GM21737 (cell line): ENCODE measurements at regions not wholly inside any gene's neighbourhood (a gene's known extent, or its start where the extent isn't known, plus 50 kb on each side); places are given as distances from the start of the nearest gene placed in this dataset.
A peak's percentile ranks its signal among the peaks of the same experiment; 100 is the strongest.

ENCODE experiments used
- ATAC-seq: cut with Tn5 transposase; IDR thresholded peaks from one replicate; pipeline ENCODE4 v1.9.1; 2021; ENCODE audit warnings: mild to moderate bottlenecking, moderate library complexity; ENCODE audit not compliant: unreplicated experiment

DNA sequence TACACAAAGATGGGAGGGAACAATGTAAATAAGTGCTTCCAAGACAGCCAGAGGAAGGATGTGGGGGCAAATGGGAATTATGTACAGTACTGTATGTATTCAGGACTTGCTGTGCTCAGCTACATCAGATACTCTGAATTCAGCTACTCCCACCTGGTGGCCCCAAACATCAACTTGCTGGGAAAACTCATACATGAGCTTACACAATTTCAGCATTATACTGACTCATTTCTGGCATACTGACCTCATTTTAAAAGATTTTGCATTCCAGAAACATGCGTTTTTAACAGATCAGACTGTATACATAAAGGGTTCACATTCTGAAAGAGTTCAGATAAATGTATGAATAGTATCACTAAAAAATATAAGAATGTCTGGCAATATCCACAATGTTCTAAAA lies 59.7 kb downstream of the GPX5 start:
- ATAC-seq, result no peak

DNA sequence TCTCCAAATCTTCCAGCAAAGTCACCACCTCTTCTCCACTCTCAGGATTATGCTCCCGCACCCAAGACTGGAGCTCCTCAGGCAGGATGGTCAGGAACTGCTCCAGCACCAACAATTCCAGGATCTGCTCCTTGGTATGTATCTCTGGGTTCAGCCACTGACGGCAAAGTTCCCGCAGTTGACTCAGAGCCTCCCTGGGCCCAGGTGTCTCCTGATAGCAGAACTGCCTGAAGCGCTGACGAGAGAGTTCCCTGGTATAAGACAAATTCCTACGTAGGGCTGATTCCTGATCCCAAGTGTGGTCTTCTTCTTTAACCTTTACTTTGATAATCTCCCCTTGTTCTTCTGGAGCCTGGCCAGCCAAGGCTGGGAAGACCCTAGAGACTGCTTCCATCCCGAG lies 60.6 kb downstream of the GPX5 start:
- ATAC-seq, result no peak

GRCh38 chr6:28586962-28587745 lies 61.5 kb downstream of the GPX5 start:
- peak; percentile 60 for ATAC-seq

- ATAC-seq, result no peak
Observed at GRCh38 chr6:28587746-28588075, 62.0 kb downstream of the GPX5 start.

DNA sequence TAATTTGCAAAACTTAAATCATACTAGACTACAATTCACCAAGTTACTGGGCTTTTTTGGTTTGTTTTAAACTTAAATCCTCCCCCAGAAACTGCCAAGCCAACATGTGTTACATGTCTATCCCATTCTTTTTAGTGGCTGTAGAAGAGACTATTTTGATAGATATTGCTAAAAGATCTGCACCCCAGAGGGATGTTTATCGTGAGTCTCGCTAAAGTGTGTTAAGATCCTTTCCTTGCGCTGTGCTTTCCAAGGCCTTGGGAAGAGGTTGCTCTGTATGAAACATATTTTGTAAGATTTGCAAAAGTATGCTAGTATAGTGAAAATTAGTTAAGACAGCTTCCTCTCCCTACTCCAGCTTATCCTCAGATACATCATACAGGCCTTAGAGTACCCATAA lies 63.0 kb downstream of the GPX5 start:
- ATAC-seq, result no peak

- ATAC-seq, result peak; percentile 64
Observed at GRCh38 chr6:28589234-28589956, 63.7 kb downstream of the GPX5 start.

DNA sequence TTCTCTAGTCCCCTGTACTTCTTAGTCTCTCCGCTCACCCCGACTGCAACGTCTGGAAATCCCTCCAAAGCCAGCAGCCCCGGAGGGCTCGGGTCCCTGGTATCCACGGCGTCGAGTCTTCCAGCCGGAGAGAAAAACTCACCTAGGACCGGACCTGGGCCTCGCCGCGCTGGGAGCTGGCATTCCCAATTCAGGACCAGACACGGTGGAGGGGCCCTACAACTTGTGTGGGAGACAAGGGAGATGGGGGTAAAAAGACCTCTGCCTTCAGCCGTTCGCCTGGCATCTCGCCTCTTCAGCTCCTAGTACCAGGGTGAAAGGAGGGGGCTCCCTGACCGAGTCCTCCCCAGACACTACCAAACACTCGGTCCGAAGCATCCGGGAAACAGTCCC lies 64.3 kb downstream of the GPX5 start:
- no peak for ATAC-seq

DNA sequence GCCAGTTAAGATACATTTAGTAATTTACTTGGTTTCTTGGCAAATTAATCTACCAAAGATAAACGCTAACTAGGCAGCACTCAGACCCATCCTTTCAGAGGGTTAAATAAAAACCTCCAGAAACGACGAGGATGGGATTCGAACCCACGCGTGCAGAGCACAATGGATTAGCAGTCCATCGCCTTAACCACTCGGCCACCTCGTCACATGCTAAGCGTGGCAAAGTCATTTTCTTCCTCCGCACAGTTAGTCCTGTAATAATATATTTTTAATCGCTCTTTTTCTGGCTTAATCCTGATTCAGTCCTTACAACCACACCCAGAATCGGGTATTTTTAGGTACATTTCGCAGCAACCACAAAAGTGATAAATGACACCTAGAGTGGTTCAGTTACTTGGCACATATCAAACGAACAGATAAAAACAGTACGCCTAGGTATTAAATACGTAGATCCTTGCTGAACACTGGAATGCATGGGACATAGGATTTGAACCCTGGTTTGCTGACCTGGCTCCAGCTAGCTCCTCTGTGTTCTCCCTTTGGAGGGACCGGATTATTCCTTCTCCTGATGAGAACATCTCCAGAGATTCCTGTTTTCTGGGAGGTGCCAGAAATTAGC lies 71.6 kb downstream of the GPX5 start:
- ATAC-seq, result no peak

DNA sequence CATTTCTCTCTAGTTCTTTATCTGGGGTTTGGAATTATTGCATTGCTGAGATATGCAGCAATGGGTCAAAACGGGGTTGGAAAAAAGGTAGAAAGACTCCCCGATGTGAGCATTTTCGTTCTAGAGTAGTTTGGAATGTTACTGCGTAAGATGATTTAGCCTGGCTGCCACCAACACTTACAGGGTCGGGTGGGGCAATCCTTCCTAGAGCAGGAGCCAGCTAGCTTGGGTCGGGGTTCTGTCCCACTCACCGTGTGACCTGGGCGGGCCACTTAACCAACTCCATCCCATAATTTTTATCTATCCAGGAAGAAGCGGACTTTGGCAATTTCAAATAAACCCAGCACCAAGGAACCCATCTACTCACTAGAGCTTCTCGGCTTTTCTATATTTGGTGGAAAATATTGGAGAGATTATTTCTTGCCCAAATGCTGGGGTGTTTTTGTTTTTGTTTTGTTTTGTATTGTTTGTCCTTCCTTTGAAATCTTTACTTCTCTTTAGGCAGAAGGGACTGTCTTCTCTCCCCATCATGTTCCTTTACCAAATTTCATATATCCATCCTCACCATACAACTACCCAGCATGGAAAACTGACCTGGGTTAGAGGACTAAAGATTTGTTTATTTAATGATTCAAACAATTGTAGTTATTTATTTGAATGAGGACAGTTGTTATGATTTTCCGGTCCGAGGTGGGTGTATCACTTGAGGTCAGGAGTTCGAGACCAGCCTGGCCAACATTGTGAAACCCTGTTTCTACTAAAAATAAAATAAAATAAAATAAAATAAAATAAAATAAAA lies 72.4 kb downstream of the GPX5 start:
- no peak for ATAC-seq

DNA sequence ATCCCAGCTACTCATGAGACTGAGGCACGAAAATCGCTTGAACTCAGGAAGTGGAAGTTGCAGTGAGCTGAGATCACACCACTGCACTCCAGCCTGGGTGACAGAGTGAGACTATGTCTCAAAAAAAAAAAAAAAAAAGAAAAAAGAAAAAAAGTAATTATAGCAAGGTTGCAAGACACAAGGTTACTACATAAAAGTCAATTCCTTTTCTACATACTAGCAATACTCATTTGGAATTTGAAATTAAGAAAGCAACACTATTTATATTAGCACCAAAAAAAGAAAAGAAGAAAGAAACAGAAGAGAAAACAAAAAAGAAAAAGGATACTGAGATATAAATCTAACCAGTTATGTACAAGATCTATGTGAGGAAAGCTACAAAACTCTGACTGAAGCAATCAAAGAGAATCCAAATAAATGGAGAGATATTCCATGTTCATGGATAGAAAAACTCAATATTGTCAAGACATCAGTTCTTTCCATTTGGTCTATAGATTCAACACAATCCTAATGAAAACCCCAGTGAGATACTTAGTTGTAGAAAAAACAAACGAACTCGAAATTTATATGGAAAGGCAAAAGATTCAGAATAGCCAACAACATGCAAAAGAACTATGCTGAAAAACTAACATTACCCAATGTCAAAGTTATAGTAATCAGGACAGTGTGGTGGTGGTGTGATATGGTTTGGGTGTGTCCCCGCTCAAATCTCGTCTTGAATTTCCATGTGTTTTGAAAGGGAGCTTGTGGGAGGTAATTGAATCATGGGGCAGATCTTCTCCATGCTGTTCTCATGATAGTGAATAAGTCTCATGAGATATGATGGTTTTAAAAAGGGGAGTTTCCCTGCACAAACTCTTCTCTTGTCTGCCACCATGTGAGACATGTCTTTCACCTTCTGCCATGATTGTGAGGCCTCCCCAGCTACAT lies 73.3 kb downstream of the GPX5 start:
- no peak for ATAC-seq

DNA sequence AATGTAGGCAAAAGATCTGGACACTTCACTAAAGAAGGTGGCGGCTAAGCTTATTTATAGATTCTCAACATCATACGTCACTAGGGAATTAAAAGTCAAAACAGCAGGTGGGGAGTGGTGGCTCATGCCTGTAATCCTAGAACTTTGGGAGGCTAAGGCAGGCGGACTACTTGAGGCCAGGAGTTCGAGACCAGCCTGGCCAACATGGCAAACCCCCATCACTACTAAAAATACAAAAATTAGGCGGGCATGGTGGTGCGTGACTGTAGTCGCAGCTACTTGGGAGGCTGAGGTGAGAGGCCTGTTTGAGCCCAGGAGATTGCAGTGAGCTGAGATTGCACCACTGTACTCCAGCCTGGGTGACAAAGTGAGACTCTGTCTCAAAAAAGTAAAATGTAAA lies 74.6 kb downstream of the GPX5 start:
- ATAC-seq, result no peak

- no peak for ATAC-seq
Observed at GRCh38 chr6:28603891-28604290, 78.2 kb downstream of the GPX5 start.

GRCh38 chr6:28606424-28607391 lies 81.0 kb downstream of the GPX5 start:
- no peak for ATAC-seq

GRCh38 chr6:28607990-28608389 lies 82.3 kb downstream of the GPX5 start:
- no peak for ATAC-seq

DNA sequence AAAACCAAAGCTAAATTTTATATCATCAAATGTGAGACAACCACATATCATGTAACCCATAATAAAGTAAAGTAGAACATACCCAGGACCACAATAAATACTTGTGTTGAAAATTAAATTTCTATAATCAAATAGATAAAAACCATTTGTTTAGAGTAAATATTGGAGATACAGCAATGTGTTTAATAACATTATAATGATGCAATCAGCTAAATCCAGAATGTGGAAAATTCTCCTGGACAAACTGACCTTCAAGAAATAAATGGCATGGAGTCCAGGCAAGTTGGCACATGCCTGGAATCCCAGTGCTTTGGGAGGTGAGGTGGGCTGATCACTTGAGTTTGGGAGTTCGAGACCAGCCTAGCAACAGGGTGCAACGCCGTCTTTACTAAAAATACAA lies 84.0 kb downstream of the GPX5 start:
- ATAC-seq, result no peak

DNA sequence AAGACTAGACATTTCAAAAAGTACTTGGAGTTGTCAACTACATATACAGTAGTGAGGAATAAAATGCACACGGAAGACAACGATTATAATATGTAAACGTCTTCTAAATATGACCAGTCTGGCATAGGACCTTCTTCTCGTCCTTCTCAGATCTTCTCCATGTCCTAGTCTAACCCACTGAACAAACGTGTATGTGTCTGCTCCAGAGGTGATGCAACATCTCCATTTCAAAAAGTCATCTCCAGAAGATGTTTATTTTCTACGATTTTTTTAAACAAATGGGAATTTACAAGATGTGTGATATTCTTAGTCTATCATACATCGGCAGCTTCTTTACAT lies 89.9 kb downstream of the GPX5 start:
- no peak for ATAC-seq

DNA sequence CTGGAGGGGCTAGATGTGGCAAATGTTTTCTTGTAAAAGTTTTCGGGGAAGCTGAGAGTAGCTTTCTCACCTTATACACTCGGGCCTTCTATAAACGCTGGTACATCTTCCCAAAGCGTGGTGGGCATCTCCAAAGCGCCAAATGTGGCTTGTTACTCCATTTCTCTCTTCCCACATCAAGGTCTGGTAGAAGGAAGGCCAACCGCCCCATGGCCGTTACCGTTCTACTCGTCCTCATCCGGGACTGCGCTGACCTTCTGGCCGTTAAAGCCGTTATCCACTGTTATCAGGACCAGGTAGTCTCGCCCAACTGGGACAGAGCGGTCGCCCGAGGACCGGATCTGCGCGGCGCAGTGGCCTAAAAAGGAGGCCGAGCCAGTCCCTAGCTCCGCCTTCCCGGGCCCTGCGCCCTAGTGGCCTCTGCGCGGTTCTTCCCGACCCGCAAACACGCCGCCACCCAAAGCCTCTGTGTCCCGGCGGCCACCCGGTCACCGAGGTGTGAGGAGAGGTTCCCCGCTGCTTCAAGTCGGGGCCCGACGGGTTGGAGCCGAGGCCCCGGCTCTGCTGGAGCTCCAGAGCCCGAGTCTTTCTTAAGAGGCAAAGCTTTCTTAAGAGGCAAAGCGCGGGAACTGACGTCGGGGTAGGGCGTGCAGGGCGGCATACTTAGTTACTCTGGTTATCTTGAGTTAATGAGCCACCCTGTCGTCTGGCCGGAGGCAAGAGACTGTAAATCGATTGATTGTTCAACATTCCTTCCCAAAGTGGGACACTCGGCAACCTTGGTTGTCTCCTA lies 90.5 kb downstream of the GPX5 start:
- ATAC-seq, result no peak

- ATAC-seq, result no peak
Observed at GRCh38 chr6:28618898-28619555, 93.3 kb downstream of the GPX5 start.
